SJCRH30 (cell line): ENCODE measurements at regions not wholly inside any gene's neighbourhood (a gene's known extent, or its start where the extent isn't known, plus 50 kb on each side); places are given as distances from the start of the nearest gene placed in this dataset.
"Not testable (repeated sequence)": the region's sequence is repeated elsewhere in the genome, so short reads cannot be mapped to it uniquely, and the experiment has no call there.

Source experiments
- DNase-seq, 2 experiments: peaks; one replicate each; pipeline ENCODE4 v3.0.0-alpha.2; 2015 to 2020
- H3K27ac ChIP-seq: fragments of 250-450 bp; sonication (Bioruptor Pico); 2 replicates; pipeline ENCODE4 v1.5.1; 2020; ENCODE audit warnings: mild to moderate bottlenecking, moderate library complexity
- H3K27me3 ChIP-seq: fragments of 250-450 bp; sonication (Bioruptor Pico); 2 replicates; pipeline ENCODE4 v1.5.1; 2020; ENCODE audit warnings: mild to moderate bottlenecking, moderate library complexity
- H3K36me3 ChIP-seq: fragments of 250-450 bp; sonication (Bioruptor Pico); 2 replicates; pipeline ENCODE4 v1.5.1; 2020; ENCODE audit warnings: mild to moderate bottlenecking, moderate library complexity
- H3K4me1 ChIP-seq: fragments of 250-450 bp; sonication (Bioruptor Pico); 2 replicates; pipeline ENCODE4 v1.5.1; 2020; ENCODE audit warnings: mild to moderate bottlenecking, moderate library complexity
- H3K4me3 ChIP-seq: fragments of 250-450 bp; sonication (Bioruptor Pico); 2 replicates; pipeline ENCODE4 v1.5.1; 2020; ENCODE audit warnings: mild to moderate bottlenecking, moderate library complexity
- H3K9me3 ChIP-seq: fragments of 250-450 bp; sonication (Bioruptor Pico); replicated peaks from 2 replicates; pipeline ENCODE4 v1.5.1; 2020; ENCODE audit warnings: mild to moderate bottlenecking, moderate library complexity

DNA sequence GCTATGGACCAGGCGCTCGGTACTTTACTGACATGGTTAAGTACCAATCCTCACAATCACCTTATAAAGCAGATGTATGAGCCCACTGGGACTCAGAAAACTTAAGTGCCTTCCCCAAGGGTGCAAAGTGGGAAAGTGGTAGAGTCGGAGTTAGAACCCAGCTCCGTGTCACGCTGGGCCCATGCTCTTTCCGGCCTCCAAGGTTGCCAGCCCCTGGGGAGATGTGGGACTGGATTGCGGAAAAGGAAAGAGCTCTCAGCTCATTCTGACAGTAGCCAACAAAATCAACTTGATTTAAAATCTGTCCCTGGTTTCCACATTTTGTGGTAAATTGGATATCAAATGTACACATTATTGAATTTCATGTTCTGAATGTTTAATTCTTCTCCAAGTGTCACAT lies 403.8 kb downstream of the DCDC2C start:
- no peak overlapping the region for H3K4me3 ChIP-seq
- no peaks in the 10 kb centered on the region for H3K9me3 ChIP-seq

DNA sequence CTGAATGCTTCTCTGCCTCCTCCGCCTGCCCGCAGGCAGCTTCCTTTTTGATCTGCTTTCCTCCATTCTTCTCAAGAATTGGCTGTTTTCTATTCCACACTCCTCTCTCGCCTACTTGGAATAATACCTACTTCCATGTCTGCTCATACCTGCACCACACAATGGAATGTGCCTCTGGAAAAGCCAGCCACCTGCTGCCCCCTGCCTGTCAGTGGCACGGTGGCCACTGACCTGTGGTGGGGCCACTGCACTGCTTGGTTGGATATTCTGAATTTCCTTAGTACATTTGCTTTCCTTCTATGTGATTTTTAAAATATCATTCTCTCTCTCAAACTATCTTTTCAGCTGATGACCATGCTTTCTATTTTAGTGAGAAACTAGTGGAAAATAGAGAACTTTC lies 406.9 kb downstream of the DCDC2C start:
- no peaks in the 10 kb centered on the region for H3K4me1 ChIP-seq
- H3K4me3 ChIP-seq, result no peak overlapping the region
- no peak overlapping the region for H3K27ac ChIP-seq
- no peaks in the 10 kb centered on the region for H3K9me3 ChIP-seq
- no peaks in the 10 kb centered on the region for H3K36me3 ChIP-seq
- H3K27me3 ChIP-seq, result no peaks in the 10 kb centered on the region
- DNase-seq, result no peak

More for the DNA sequence above, 403.8 kb downstream of the DCDC2C start:
- Histone ChIP-seq H3K4me1 (no peaks in the 10 kb centered on the region), H3K27me3 (no peaks in the 10 kb centered on the region), H3K27ac (no peak overlapping the region), H3K36me3 (no peaks in the 10 kb centered on the region)
- no peak for DNase-seq

DNA sequence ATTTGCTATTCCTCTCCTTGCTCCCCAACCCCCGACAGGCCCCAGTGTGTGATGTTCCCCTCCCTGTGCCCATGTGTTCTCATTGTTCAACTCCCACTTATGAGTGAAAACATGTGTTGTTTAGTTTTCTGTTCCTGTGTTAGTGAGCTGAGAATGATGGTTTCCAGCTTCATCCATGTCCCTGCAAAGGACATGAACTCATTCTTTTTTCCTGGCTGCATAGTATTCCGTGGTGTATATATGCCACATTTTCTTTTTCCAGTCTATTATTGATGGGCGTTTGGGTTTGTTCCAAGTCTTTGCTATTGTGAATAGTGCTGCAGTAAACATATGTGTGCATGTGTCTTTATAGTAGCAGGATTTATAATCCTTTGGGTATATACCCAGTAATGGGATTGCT lies 412.1 kb downstream of the DCDC2C start:
- H3K9me3 ChIP-seq, H3K4me3 ChIP-seq, H3K36me3 ChIP-seq, H3K27ac ChIP-seq, H3K4me1 ChIP-seq, DNase-seq, H3K27me3 ChIP-seq: not testable (repeated sequence)

DNA sequence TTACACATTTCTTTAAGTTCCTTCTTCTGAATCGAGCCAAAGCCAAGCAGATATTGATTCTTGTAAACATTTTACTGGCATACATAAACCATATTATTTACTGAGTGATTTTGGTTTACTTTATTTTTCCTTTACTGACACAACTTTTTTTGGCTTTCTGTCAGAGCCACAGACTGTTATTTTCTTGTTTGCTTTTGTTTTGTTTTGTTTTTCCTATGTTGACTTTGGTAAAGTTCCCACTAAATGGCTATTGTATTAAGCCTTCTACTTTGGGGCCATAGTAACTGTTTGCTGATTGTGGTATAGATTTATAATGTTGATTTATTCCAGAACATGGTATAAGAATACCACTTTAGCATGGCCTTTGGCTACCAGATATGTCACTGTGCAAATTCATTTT lies 419.4 kb downstream of the DCDC2C start:
- no peak for DNase-seq
- Histone ChIP-seq H3K27me3 (no peaks in the 10 kb centered on the region), H3K9me3 (no peaks in the 10 kb centered on the region), H3K36me3 (no peaks in the 10 kb centered on the region), H3K4me1 (no peaks in the 10 kb centered on the region), H3K27ac (no peak overlapping the region), H3K4me3 (no peak overlapping the region)

DNA sequence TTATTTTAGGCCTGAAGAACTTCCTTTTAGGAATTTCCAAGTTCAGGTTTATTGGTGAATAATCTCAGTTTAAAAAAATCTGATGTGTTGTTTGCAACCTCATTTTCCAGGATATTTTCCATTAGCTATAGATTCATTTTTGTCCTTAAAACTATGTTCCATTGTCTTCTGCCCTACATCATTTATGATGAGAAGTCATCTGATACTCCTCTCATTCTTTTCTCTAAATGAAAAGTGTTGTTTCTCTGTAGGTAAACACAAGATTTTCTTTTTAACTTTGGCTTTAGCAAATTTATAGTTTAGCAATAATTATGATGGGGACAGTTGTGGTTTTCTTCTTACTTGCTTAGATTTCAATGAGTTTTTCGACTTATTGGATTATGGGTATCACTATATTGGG lies 427.3 kb downstream of the DCDC2C start:
- Histone ChIP-seq H3K4me1 (peaks cover 12% of the 10 kb centered on the region), H3K27me3 (no peaks in the 10 kb centered on the region), H3K27ac (no peak overlapping the region), H3K4me3 (no peak overlapping the region), H3K36me3 (no peaks in the 10 kb centered on the region), H3K9me3 (peaks cover 3% of the 10 kb centered on the region; the same call in 1 of the 2 replicates)
- DNase-seq, result no peak

DNA sequence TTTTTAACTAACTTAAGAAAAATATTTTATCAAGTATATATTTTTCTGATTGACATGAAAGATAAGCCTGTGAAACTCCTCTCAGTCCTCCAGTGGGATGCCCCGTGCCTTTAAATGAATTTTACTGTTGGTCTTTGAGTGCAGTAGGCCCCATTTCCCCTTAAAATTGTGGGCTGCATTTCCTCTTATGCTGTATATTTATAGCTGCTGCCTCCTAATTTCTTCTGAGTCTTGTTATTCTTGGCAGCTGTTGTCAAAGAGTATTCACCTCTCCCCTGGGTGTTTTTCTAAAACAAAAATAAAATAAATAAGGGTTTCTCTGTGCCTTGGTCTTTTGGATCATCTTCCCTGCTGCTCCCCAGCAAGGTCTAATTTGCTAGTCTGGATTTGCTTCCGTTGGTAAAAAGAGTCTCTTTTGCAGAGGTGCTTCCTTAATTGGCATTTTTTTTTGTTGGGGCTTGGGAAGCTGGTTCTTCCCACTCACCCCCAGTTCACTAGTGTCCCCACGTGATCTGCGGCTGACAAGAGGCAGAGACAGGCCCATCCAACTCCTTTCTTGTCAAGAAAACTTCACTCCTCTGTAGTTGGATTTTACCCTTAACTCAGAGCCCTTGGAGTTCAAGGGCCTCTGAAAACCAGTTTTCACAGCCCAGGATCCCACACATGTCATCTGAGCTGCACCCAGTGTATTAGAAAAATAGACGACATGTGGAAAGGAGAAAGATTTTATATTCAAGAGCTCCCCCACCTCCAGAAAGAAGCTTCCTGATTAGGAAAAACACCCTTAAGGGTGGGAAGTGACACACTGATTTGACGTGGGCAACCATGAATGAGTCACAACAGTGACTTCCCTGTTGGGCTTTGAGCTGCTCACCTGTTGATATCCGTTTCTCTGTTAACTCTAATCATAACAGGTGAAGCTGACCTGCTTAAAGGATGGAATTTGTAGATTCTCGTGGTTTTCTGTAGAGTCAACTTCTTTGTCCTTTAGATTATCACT lies 431.5 kb downstream of the DCDC2C start:
- Histone ChIP-seq H3K27me3 (no peaks in the 10 kb centered on the region), H3K27ac (peak overlapping the region; percentile 21; the same call in 1 of the 2 replicates), H3K9me3 (peaks cover 2% of the 10 kb centered on the region; the same call in 1 of the 2 replicates), H3K4me3 (no peak overlapping the region), H3K36me3 (no peaks in the 10 kb centered on the region), H3K4me1 (peaks cover 12% of the 10 kb centered on the region)
- DNase-seq, result peak; percentile 6 to 46

DNA sequence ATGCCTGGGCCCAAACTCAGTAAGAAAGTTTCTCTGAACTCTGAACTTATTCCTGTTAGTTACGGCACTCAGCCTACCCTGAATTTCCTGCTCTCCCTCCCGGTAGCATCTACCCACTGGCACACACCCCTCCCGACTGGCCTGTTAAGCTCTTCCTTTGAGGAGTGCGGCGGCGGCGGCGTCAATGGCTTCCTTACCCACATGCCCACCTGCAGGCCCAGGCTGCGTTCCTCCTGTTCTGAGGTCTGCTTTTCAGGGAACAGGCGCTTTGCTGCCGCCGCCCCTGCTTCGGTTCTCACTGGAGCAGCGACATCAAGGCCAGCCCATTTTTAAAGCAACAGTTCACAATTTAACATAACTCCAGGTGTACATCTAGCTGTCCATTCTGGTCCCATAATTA lies 432.4 kb downstream of the DCDC2C start:
- DNase-seq, result peak in 1 of 2 experiments; percentile 5
- peaks cover 12% of the 10 kb centered on the region for H3K4me1 ChIP-seq
- H3K9me3 ChIP-seq, result no peaks in the 10 kb centered on the region; the same call in 1 of the 2 replicates
- no peaks in the 10 kb centered on the region for H3K36me3 ChIP-seq
- H3K4me3 ChIP-seq, result no peak overlapping the region
- H3K27me3 ChIP-seq, result no peaks in the 10 kb centered on the region
- peak overlapping the region; percentile 5; the same call in 1 of the 2 replicates for H3K27ac ChIP-seq

DNA sequence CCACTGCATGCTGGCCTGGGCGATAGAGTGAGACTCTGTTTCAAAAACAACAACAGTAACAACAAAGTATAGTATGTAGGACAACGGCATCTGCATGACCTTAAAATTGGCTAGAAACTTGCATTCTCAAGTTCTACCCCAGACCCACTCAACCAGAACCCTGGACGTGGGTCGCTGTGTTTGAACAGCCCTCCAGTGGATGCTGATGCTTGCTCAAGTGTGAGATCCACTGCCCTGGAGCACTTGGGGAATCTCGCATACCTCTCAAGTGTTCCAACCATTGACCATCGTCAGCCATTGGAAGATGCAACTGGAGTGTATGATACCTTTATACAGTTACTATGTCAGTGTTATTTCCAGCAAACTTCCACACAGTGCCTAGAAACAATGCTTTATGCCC lies 435.9 kb downstream of the DCDC2C start:
- Histone ChIP-seq H3K36me3 (no peaks in the 10 kb centered on the region), H3K27me3 (no peaks in the 10 kb centered on the region), H3K4me3 (no peak overlapping the region), H3K27ac (no peak overlapping the region), H3K9me3 (no peaks in the 10 kb centered on the region), H3K4me1 (peaks cover 11% of the 10 kb centered on the region)
- DNase-seq, result no peak

DNA sequence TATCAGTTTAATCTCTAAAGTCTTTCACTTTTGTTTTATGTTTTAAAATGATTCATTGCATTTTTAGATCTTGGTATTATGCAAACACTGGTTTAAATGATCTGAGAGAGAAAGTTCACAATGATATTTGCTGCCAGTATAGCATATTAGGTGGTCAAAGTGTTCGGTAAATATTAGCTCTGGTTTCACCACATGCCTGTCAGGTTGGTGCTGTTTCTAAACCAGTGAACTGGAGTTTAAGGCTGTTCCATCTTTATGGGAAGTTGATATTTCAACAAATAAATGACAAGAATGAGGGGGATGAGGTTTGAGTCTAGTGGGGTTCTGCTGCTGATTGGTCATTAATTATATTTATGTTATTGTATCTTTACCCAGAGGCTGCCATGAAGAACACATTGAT lies 436.4 kb downstream of the DCDC2C start:
- Histone ChIP-seq H3K27ac (no peak overlapping the region), H3K27me3 (no peaks in the 10 kb centered on the region), H3K9me3 (no peaks in the 10 kb centered on the region), H3K4me3 (no peak overlapping the region), H3K36me3 (no peaks in the 10 kb centered on the region), H3K4me1 (peaks cover 7% of the 10 kb centered on the region)
- DNase-seq, result no peak

DNA sequence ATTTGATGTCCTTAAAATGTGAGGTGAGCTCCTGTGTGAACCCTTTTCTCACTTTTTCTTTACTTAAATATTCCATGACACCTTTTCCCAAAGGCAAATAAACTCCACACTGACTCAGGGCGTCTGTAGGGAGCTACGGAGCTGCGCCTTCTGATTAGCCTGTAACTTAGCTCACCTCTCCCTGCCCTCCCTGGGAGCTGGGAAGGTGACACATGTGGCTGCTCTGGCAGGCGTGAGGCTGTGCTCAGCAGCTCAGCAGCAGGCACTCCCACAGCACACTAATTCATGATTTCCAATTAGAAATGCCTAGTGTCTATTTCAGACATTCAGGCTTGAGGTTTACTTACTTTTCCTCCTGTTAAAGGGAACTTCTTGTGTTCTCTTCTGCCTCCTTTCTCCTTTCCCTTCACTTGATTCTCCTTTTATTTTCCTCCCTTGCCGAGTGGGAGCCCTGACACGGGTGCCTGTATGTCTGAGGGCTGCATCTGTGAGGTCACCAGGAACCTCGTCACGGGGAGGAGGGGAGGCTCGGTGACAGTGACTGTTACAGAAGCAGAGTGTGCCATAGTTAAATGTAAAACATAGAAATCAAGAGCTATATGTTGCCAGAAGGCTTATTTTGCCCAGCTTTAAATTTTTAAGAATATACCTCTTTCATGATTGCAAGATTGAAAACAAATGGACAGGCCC lies 437.1 kb downstream of the DCDC2C start:
- Histone ChIP-seq H3K36me3 (no peaks in the 10 kb centered on the region), H3K27ac (no peak overlapping the region), H3K9me3 (no peaks in the 10 kb centered on the region), H3K4me3 (no peak overlapping the region), H3K4me1 (peaks cover 1% of the 10 kb centered on the region), H3K27me3 (no peaks in the 10 kb centered on the region)
- peak in 1 of 2 experiments; percentile 13 for DNase-seq

DNA sequence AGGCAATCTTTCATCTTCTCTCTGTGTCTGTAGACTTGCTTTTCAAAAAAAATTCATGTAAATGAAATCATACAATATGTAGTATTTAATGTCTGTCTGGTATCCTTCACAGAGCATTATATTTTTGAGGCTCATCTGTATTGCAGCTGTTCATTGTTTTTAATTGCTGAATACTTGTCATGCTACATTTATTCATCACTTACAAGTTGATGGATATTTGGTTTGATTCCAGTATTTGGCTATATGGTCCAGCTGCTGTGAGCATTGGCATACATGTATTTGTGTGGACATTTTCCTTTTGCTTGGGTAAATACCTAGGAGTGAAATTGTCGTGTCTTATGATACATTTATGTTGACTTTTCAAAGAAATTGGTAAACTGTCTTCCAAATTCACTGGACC lies 441.4 kb downstream of the DCDC2C start:
- H3K9me3 ChIP-seq, result no peaks in the 10 kb centered on the region
- no peak for DNase-seq
- no peak overlapping the region for H3K4me3 ChIP-seq
- H3K4me1 ChIP-seq, result no peaks in the 10 kb centered on the region
- H3K27me3 ChIP-seq, result no peaks in the 10 kb centered on the region
- no peak overlapping the region for H3K27ac ChIP-seq
- H3K36me3 ChIP-seq, result no peaks in the 10 kb centered on the region

DNA sequence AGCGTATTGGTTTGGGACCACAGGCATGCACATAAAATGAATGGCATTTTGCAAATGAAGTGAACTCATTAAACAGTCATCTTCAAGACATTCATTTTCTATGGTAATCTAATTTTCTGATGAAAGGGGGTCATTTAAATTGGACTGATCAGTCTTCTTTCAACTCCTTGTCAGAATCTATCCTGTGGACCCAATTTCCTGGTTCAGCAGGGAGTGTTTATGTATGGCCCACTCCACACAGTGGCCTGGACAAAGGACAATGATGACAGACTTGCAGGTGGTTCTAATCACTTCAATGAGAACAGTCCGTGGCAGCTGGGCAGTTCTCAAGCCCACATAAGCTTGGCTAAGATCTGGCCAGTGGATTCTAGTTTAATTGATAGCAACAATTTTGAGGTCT lies 448.1 kb downstream of the DCDC2C start:
- no peaks in the 10 kb centered on the region for H3K36me3 ChIP-seq
- no peak overlapping the region for H3K27ac ChIP-seq
- H3K4me3 ChIP-seq, result no peak overlapping the region
- H3K9me3 ChIP-seq, result no peaks in the 10 kb centered on the region
- H3K4me1 ChIP-seq, result no peaks in the 10 kb centered on the region
- no peaks in the 10 kb centered on the region for H3K27me3 ChIP-seq
- no peak for DNase-seq

DNA sequence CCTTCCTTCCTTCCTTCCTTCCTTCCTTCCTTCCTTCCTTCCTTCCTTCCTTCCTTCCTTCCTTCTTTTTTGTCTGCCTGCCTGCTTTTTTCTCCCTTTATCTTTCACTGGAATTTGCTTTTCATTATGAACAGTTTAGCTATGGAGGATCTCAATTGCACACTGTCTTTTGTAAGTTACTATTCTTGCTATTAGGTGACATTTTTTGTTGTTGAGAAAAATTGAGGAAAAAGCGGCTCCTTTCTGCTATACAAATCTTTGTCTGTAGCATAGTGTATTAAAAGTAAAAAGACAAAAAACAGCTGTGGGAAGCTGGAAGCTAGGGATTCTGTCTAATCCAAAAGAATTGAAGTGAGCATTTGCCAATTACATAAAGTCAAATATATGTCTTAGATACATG lies 448.7 kb downstream of the DCDC2C start:
- no peaks in the 10 kb centered on the region for H3K9me3 ChIP-seq
- no peaks in the 10 kb centered on the region for H3K36me3 ChIP-seq
- H3K27me3 ChIP-seq, result no peaks in the 10 kb centered on the region
- no peaks in the 10 kb centered on the region for H3K4me1 ChIP-seq
- H3K4me3 ChIP-seq, result no peak overlapping the region
- DNase-seq, result no peak
- no peak overlapping the region for H3K27ac ChIP-seq

DNA sequence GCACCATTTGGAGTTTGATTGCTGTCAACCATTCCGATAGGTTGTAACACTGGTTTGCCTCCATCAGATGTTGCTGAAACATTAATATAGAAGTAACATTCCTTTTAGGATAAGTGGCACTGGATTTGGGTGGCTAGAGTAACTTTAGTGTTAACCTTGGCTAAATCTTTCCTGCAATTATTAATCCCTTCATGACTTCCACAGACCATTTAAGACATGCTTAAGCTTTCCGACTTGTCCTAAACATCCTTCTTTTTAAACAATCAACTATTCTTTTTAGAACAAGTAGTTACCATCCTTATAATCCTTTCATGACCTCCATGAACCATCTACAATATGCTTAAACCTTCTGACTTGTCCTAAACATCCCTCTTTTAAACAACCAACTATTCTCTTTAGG lies 465.5 kb downstream of the DCDC2C start:
- Histone ChIP-seq H3K4me3 (no peak overlapping the region), H3K9me3 (peaks cover 14% of the 10 kb centered on the region; the same call in 1 of the 2 replicates), H3K27ac (no peak overlapping the region), H3K36me3 (no peaks in the 10 kb centered on the region), H3K4me1 (no peaks in the 10 kb centered on the region), H3K27me3 (no peaks in the 10 kb centered on the region)
- DNase-seq, result no peak

DNA sequence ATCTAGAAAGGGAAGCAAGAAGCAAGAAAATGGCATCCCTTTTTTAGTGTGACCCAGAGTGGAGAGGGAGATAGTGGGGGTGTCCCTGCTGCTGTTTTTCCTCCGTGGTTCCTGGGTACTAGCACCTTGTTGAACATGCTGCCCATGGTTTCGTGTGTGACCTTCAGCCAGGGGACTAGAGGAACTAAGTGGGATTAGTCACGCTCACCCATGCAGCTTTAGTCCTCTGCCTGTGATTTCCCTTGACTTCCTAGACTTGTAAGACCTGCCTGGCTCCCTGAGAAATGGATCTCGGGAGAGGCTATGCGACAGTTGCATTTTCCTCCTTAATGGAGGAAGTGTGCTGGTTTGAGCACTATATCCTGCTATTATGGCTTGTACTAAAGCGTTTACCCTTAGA lies 471.4 kb downstream of the DCDC2C start:
- H3K9me3 ChIP-seq, result no peaks in the 10 kb centered on the region; the same call in none of the 2 replicates

More for the DNA sequence above, 471.4 kb downstream of the DCDC2C start:
- Histone ChIP-seq H3K4me1 (no peaks in the 10 kb centered on the region), H3K27me3 (no peaks in the 10 kb centered on the region), H3K4me3 (no peak overlapping the region), H3K36me3 (no peaks in the 10 kb centered on the region), H3K27ac (no peak overlapping the region)
- peak in 1 of 2 experiments; percentile 5 for DNase-seq
